Testis (tissue), 2 donors: ENCODE measurements at regions not wholly inside any gene's neighbourhood (a gene's known extent, or its start where the extent isn't known, plus 50 kb on each side); places are given as distances from the start of the nearest gene placed in this dataset.
"Not testable (repeated sequence)": the region's sequence is repeated elsewhere in the genome, so short reads cannot be mapped to it uniquely, and the experiment has no call there.

Experiments used
- DNase-seq: peaks from one replicate; pipeline ENCODE4 v3.0.0-alpha.2; 2019
- H3K27ac ChIP-seq, 2 donors: fragments of 200-600 bp; sonication (generic); one replicate each; pipeline ENCODE4 v1.5.1; 2019
- H3K27me3 ChIP-seq: fragments of 200-600 bp; sonication (generic); one replicate; pipeline ENCODE4 v1.5.1; 2019
- H3K36me3 ChIP-seq: fragments of 200-600 bp; sonication (generic); one replicate; pipeline ENCODE4 v1.5.1; 2017; ENCODE audit warnings: low read depth; ENCODE audit errors: missing control alignments
- H3K4me1 ChIP-seq: fragments of 200-600 bp; sonication (generic); one replicate; pipeline ENCODE4 v1.5.1; 2019
- H3K4me3 ChIP-seq, 2 donors: fragments of 200-600 bp; sonication (generic); one replicate each; pipeline ENCODE4 v1.5.1; 2017 to 2019
- H3K9me3 ChIP-seq: fragments of 200-600 bp; sonication (generic); one replicate; pipeline ENCODE4 v1.5.1; 2017
- CTCF ChIP-seq, 3 experiments: fragments of 450-650 bp in 2 of 3; fragments of 200-600 bp in 1 of 3; sonication (generic) in 1 of 3; IDR thresholded peaks; one replicate each; pipeline ENCODE4 v1.5.1; 2016 to 2019; ENCODE audit warnings: antibody characterized with exemption in 3 of 3, mild to moderate bottlenecking in 2 of 3, moderate library complexity in 1 of 3
- POLR2A ChIP-seq: fragments of 450-650 bp; IDR thresholded peaks from one replicate; pipeline ENCODE4 v1.6.1; 2017; ENCODE audit warnings: antibody characterized with exemption, mild to moderate bottlenecking, moderate library complexity
- WGBS, 2 donors: methylation state at CpG; one replicate each; pipeline ENCODE4 v1.1.5; 2018; 5-methylcytosine and 5-hydroxymethylcytosine counted together
- intact Hi-C: fragments of 100-400 bp; cut with DNase I; formaldehyde crosslinking; loops from one replicate; pipeline ENCODE4 v1.15.1; 2023; ENCODE audit warnings: low total_unique reads

GRCh38 chr5:166788050-166788449 is 1503.4 kb upstream of the WWC1 start:
- WGBS, 2 donors: 70 to 77% methylated on average over 1 of the region's 1 CpG
- H3K27me3 ChIP-seq: no peaks in the 10 kb centered on the region
- no peak for TF ChIP-seq POLR2A
- no peak for TF ChIP-seq CTCF (IDR thresholded peaks at IDR 0.05)
- H3K4me3 ChIP-seq: no peak overlapping the region
- H3K9me3 ChIP-seq: no peaks in the 10 kb centered on the region
- H3K36me3 ChIP-seq: no peaks in the 10 kb centered on the region
- no peaks in the 10 kb centered on the region for H3K4me1 ChIP-seq
- intact Hi-C loops: no loop called here
- DNase-seq: no peak
- H3K27ac ChIP-seq: no peak overlapping the region

GRCh38 chr5:166795756-166796155 is 1495.7 kb upstream of the WWC1 start:
- 47 to 51% methylated on average over 3 of the region's 3 CpGs for WGBS, 2 donors
- no peak for DNase-seq
- H3K9me3 ChIP-seq: no peaks in the 10 kb centered on the region
- no peak overlapping the region for H3K4me3 ChIP-seq
- intact Hi-C loops: no loop called here
- H3K27ac ChIP-seq: no peak overlapping the region
- H3K36me3 ChIP-seq: no peaks in the 10 kb centered on the region
- TF ChIP-seq POLR2A (no peak), CTCF (IDR thresholded peaks at IDR 0.05) (no peak)
- H3K4me1 ChIP-seq: no peaks in the 10 kb centered on the region
- H3K27me3 ChIP-seq: no peaks in the 10 kb centered on the region

GRCh38 chr5:166803058-166803457 is 1488.4 kb upstream of the WWC1 start:
- Histone ChIP-seq H3K36me3 (no peaks in the 10 kb centered on the region), H3K9me3 (no peaks in the 10 kb centered on the region), H3K4me1 (no peaks in the 10 kb centered on the region), H3K27ac (no peak overlapping the region), H3K27me3 (no peaks in the 10 kb centered on the region), H3K4me3 (no peak overlapping the region)
- 89 to 92% methylated on average over 1 of the region's 1 CpG for WGBS, 2 donors
- intact Hi-C loops: no loop called here
- TF ChIP-seq CTCF (IDR thresholded peaks at IDR 0.05): no peak
- TF ChIP-seq POLR2A: no peak
- no peak for DNase-seq

DNA sequence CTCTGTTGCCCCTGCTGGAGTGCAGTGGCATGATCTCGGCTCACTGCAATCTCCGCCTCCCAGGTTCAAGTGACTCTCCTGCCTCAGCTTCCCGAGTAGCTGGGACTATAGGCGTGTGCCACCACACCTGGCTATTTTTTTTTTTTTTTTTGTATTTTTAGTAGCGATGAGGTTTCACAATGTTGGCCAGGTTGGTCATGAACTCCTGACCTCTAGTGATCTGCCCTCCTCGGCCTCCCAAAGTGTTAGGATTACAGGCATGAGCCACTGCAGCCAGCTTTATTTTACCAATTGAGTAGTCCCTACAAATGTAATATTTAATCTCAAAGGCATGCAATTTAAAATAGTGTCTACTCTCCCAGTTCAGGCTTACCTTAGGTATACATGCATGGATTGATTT is 1487.2 kb upstream of the WWC1 start:
- WGBS, 2 donors: 86 to 93% methylated on average over 6 of the region's 6 CpGs
- DNase-seq, H3K4me3 ChIP-seq, H3K27ac ChIP-seq, H3K36me3 ChIP-seq, H3K9me3 ChIP-seq, H3K4me1 ChIP-seq, H3K27me3 ChIP-seq, intact Hi-C loops: not testable (repeated sequence)

- H3K4me3 ChIP-seq, H3K4me1 ChIP-seq, H3K9me3 ChIP-seq, H3K27ac ChIP-seq, H3K36me3 ChIP-seq, H3K27me3 ChIP-seq, intact Hi-C loops, DNase-seq: not testable (repeated sequence)
- WGBS, 2 donors: 90 to 97% methylated on average over 6 of the region's 6 CpGs
Measured at GRCh38 chr5:166804693-166805092, 1486.8 kb upstream of the WWC1 start.

- H3K4me1 ChIP-seq, H3K27ac ChIP-seq, H3K36me3 ChIP-seq, intact Hi-C loops, H3K9me3 ChIP-seq, H3K27me3 ChIP-seq, DNase-seq: not testable (repeated sequence)
- 51 to 59% methylated on average over 18 to 28 of the region's 28 CpGs for WGBS, 2 donors
- H3K4me3 ChIP-seq: peak overlapping the region in 1 of 2 donors; percentile 26
Measured at GRCh38 chr5:166810093-166810658, 1481.3 kb upstream of the WWC1 start.
